OCI-LY3 (cell line): ENCODE measurements at regions not wholly inside any gene's neighbourhood (a gene's known extent, or its start where the extent isn't known, plus 50 kb on each side); places are given as distances from the start of the nearest gene placed in this dataset.

ENCODE experiments used
- EZH2phosphoT487 ChIP-seq: fragments of 200-600 bp; shearing (Covaris generic); IDR thresholded peaks from 2 replicates; pipeline ENCODE4 v1.6.1; 2018; ENCODE audit warnings: antibody characterized with exemption, mixed run types, low read depth
- TF ChIP-seq, protein P1 (sequence below): fragments of 200-600, 300-600 bp; sonication (generic); IDR thresholded peaks from 2 replicates; pipeline ENCODE4 v1.5.1; 2014; ENCODE audit warnings: antibody characterized with exemption, low read length, low read depth

DNA sequence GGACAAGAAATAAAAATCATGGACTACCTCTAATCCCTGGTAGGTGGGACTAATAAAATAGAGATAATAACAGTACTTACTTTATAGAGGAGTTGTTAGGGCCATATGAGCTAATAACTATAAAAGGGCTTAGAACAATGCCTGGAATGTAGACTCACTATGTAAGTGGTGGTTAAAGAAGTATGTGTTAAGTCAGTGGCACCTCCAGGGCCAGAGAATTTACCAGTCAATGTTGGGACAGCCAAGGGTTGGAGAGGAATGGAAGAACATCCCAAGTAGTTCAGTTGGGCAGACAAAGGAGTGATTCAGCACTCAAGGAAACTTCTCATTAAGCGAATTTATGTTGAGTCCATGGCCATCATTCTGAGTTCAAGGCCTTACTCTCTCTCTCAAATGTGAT lies 116.8 kb downstream of the OTOR start:
- TF ChIP-seq, protein P1, sequence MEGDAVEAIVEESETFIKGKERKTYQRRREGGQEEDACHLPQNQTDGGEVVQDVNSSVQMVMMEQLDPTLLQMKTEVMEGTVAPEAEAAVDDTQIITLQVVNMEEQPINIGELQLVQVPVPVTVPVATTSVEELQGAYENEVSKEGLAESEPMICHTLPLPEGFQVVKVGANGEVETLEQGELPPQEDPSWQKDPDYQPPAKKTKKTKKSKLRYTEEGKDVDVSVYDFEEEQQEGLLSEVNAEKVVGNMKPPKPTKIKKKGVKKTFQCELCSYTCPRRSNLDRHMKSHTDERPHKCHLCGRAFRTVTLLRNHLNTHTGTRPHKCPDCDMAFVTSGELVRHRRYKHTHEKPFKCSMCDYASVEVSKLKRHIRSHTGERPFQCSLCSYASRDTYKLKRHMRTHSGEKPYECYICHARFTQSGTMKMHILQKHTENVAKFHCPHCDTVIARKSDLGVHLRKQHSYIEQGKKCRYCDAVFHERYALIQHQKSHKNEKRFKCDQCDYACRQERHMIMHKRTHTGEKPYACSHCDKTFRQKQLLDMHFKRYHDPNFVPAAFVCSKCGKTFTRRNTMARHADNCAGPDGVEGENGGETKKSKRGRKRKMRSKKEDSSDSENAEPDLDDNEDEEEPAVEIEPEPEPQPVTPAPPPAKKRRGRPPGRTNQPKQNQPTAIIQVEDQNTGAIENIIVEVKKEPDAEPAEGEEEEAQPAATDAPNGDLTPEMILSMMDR, result no peak
- TF ChIP-seq EZH2phosphoT487, result no peak
